Upper lobe of left lung (tissue), 6 donors: ENCODE measurements at regions not wholly inside any gene's neighbourhood (a gene's known extent, or its start where the extent isn't known, plus 50 kb on each side); places are given as distances from the start of the nearest gene placed in this dataset.

Source experiments
- ATAC-seq, 2 donors: fragments of 200-7000 bp; cut with Tn5 transposase; one replicate each; pipeline ENCODE4 v1.9.1; 2022; ENCODE audit warnings: mild to moderate bottlenecking in 2 of 2, moderate library complexity in 2 of 2; ENCODE audit not compliant: low FRiP score in 2 of 2
- DNase-seq, 2 donors: peaks; one replicate each; pipeline ENCODE4 v3.0.0-alpha.2; 2019 to 2020
- H3K27ac ChIP-seq, 4 donors: fragments of 200-600 bp; sonication (generic); one replicate each; pipeline ENCODE4 v1.5.1; 2016 to 2019
- H3K27me3 ChIP-seq, 4 donors: fragments of 200-600 bp; sonication (generic); one replicate each; pipeline ENCODE4 v1.5.1; 2017 to 2019
- H3K36me3 ChIP-seq, 4 donors: fragments of 200-600 bp; sonication (generic); one replicate each; pipeline ENCODE4 v1.5.1; 2016 to 2019
- H3K4me1 ChIP-seq, 4 donors: fragments of 200-600 bp; sonication (generic); one replicate each; pipeline ENCODE4 v1.5.1; 2018 to 2019
- H3K4me3 ChIP-seq, 4 donors: fragments of 200-600 bp; sonication (generic); one replicate each; pipeline ENCODE4 v1.5.1; 2017 to 2019; ENCODE audit warnings: mild to moderate bottlenecking in 2 of 4, moderate library complexity in 1 of 4
- H3K9me3 ChIP-seq, 4 donors: fragments of 200-600 bp; sonication (generic); one replicate each; pipeline ENCODE4 v1.5.1; 2018 to 2019
- EP300 ChIP-seq, 4 donors: sonication (generic); formaldehyde crosslinking; IDR thresholded peaks; one replicate each; pipeline ENCODE4 v1.5.1; 2017; ENCODE audit warnings: antibody characterized with exemption in 4 of 4, control low read depth in 2 of 4
- POLR2A ChIP-seq, 4 donors: fragments of 450-650 bp; IDR thresholded peaks; one replicate each; pipeline ENCODE4 v1.5.1; 2016 to 2017; ENCODE audit warnings: antibody characterized with exemption in 4 of 4, mild to moderate bottlenecking in 2 of 4
- POLR2AphosphoS5 ChIP-seq, 2 donors: sonication (generic); formaldehyde crosslinking; IDR thresholded peaks; one replicate each; pipeline ENCODE4 v1.5.1; 2017; ENCODE audit warnings: antibody characterized with exemption in 2 of 2
- WGBS, 2 donors: methylation state at CpG; one replicate each; pipeline ENCODE4 v1.1.5; 2017 to 2018; 5-methylcytosine and 5-hydroxymethylcytosine counted together
- TF ChIP-seq, protein P1 (sequence below), 6 experiments: fragments of 450-650 bp in 4 of 6; fragments of 200-600 bp in 2 of 6; sonication (generic) in 2 of 6; IDR thresholded peaks; one replicate each; pipeline ENCODE4 v1.5.1; 2016 to 2019; ENCODE audit warnings: antibody characterized with exemption in 6 of 6
- donor health status: DM: no; HTN: no; CAD: no; lungs with moderate emphysema.
- donor health status: DM: no; HTN: yes; CAD: no; lungs with severe emphysema.

DNA sequence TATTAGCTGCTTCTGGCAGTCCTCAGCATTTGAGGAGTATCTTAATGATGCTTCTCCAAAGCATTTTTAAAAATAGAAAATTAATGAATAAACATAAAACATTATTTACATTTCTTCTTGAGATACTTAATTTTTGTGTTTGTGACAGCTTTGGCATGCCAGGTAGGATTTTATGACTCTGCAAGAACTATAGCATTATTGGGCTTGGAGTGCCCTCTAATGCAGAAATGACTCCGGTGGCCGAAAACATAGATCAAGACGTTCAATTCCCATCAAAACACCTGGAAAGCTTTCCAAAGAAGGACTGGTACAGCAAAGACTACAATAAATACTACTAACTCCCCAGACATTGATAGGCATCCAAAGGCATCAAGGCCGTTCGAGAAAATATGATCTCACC is 366.4 kb upstream of the CXADR start:
- Histone ChIP-seq H3K27me3 (no peaks in the 10 kb centered on the region), H3K4me1 (no peaks in the 10 kb centered on the region), H3K27ac (no peak overlapping the region), H3K36me3 (no peaks in the 10 kb centered on the region), H3K9me3 (no peaks in the 10 kb centered on the region), H3K4me3 (no peak overlapping the region)
- whole genome bisulfite sequencing, 2 donors = 85 to 89% methylated on average over 5 of the region's 5 CpGs
- ATAC-seq (no peak), DNase-seq (no peak)
- TF ChIP-seq POLR2AphosphoS5 (IDR thresholded peaks at IDR 0.05) (no peak), POLR2A (IDR thresholded peaks at IDR 0.05) (no peak), EP300 (IDR thresholded peaks at IDR 0.05) (no peak)
- TF ChIP-seq, protein P1, sequence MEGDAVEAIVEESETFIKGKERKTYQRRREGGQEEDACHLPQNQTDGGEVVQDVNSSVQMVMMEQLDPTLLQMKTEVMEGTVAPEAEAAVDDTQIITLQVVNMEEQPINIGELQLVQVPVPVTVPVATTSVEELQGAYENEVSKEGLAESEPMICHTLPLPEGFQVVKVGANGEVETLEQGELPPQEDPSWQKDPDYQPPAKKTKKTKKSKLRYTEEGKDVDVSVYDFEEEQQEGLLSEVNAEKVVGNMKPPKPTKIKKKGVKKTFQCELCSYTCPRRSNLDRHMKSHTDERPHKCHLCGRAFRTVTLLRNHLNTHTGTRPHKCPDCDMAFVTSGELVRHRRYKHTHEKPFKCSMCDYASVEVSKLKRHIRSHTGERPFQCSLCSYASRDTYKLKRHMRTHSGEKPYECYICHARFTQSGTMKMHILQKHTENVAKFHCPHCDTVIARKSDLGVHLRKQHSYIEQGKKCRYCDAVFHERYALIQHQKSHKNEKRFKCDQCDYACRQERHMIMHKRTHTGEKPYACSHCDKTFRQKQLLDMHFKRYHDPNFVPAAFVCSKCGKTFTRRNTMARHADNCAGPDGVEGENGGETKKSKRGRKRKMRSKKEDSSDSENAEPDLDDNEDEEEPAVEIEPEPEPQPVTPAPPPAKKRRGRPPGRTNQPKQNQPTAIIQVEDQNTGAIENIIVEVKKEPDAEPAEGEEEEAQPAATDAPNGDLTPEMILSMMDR (IDR thresholded peaks at IDR 0.05) = no peak

DNA sequence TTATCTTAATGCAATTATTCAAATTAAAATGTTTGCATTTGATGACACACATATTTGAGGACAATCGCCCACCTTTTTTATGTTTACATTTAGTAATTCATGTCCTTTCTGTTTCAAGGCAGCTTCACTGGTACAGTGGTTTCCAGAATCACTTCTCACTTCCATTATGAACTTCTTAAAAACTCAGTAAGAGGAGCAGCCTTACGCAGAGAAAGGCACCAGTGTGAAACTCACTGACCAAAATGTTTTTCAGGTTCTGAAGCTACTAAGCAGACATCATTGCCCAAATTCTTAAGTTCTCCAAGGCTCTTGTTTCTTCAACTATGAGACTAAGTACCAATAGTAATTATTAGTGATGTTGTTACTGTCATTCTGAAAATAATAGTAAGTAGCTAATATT is 353.1 kb upstream of the CXADR start:
- Histone ChIP-seq H3K4me3 (no peak overlapping the region), H3K27ac (no peak overlapping the region), H3K4me1 (no peaks in the 10 kb centered on the region), H3K36me3 (no peaks in the 10 kb centered on the region), H3K9me3 (no peaks in the 10 kb centered on the region), H3K27me3 (no peaks in the 10 kb centered on the region)
- 69 to 77% methylated on average over 2 of the region's 2 CpGs for WGBS, 2 donors
- ATAC-seq (no peak), DNase-seq (no peak)
- TF ChIP-seq, protein P1 (IDR thresholded peaks at IDR 0.05) = no peak
- TF ChIP-seq POLR2AphosphoS5 (IDR thresholded peaks at IDR 0.05) = no peak
- TF ChIP-seq POLR2A (IDR thresholded peaks at IDR 0.05) = no peak
- no peak for TF ChIP-seq EP300 (IDR thresholded peaks at IDR 0.05)

DNA sequence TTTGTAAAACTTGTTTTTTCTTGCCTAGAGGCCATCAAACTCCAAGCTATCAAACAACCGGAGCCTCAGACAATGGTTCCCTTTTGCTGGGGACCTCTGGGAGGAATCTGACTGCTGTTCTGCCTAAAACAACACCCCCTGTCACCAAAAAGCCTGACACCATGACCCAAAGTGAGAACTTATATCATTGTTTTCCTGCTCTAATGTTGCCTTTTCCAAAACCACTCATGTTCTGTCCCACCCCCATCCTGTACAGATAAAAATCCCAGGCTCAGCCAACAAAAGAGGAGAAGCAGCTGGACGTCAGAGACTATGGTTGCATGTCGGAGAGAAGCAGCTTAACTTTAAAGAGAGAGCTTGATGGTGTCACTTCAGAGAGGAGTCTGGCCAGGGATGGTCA is 327.2 kb upstream of the CXADR start:
- H3K27me3 ChIP-seq = no peaks in the 10 kb centered on the region
- peaks cover 0 to 4% (median 0%) of the 10 kb centered on the region in 4 donors for H3K9me3 ChIP-seq
- H3K27ac ChIP-seq = no peak overlapping the region
- no peak for DNase-seq
- no peaks in the 10 kb centered on the region for H3K36me3 ChIP-seq
- no peak for ATAC-seq
- H3K4me1 ChIP-seq = no peaks in the 10 kb centered on the region
- WGBS, 2 donors = 54 to 67% methylated on average over 3 of the region's 3 CpGs
- H3K4me3 ChIP-seq = no peak overlapping the region
- no peak for TF ChIP-seq POLR2A (IDR thresholded peaks at IDR 0.05)

DNA sequence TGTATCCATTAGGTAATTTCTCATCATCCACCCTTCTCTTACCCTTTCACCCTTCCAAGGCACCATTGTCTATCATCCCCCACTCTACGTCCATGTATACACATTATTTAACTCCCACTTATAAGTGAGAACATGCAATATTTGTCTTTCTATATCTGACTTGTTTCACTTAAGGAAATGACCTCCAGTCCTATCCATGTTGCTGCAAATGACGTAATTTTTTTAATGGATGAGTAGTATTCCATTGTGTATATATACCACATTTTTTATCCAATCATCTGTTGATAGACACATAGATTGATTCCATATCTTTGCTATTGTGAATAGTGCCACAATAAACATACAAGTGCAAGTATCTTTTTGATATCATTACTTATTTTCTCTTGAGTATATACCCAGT is 322.9 kb upstream of the CXADR start:
- TF ChIP-seq, protein P1 (IDR thresholded peaks at IDR 0.05) = no peak
- TF ChIP-seq EP300 (IDR thresholded peaks at IDR 0.05) = no peak
- TF ChIP-seq POLR2A (IDR thresholded peaks at IDR 0.05) = no peak
- no peak for TF ChIP-seq POLR2AphosphoS5 (IDR thresholded peaks at IDR 0.05)
- H3K9me3 ChIP-seq = peaks cover 0 to 11% (median 6%) of the 10 kb centered on the region in 4 donors
- no peaks in the 10 kb centered on the region for H3K27me3 ChIP-seq
- no peak overlapping the region for H3K27ac ChIP-seq
- H3K4me3 ChIP-seq = no peak overlapping the region
- ATAC-seq = no peak
- no peaks in the 10 kb centered on the region for H3K36me3 ChIP-seq
- no peak for DNase-seq
- WGBS, 2 donors = 80 to 85% methylated on average over 2 of the region's 2 CpGs
- H3K4me1 ChIP-seq = no peaks in the 10 kb centered on the region

DNA sequence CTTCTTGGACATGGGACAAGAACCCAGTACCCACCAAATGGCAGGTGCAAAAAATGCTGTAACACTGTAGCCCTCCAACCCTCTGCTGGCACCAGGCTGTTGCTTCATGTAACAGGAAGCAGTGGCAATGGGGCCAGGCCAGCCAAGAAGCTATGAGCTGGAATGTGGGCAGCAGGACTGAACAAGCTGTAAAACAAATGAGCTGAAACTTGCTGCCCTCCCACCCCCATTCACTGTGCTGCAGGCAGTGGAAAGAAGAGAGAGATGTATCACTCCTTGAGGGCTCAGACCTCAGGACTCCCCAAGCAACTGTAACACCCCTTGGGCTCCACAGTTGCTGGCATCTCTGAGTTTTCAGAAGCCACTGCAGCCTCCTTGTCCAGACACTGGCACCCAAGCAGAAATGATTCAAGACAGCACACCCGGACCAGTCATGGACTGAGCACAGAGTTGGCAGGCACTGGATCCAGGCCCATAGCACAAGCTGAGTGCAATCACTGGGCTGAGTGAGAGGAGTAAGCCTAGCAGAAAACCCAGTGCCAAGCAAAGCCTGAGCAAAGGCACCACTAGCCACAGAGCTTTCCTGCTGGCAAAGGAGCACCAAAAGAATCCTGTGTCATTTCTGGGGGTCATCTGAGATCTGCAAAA is 321.4 kb upstream of the CXADR start:
- WGBS, 2 donors = 86 to 100% methylated on average over 1 of the region's 1 CpG
- Histone ChIP-seq H3K9me3 (peaks cover 0 to 7% (median 6%) of the 10 kb centered on the region in 4 donors), H3K4me3 (no peak overlapping the region)

More for the DNA sequence above, 321.4 kb upstream of the CXADR start:
- no peaks in the 10 kb centered on the region for H3K4me1 ChIP-seq
- TF ChIP-seq, protein P1 (IDR thresholded peaks at IDR 0.05) = no peak
- TF ChIP-seq POLR2AphosphoS5 (IDR thresholded peaks at IDR 0.05) (no peak), POLR2A (IDR thresholded peaks at IDR 0.05) (no peak), EP300 (IDR thresholded peaks at IDR 0.05) (no peak)
- ATAC-seq (peak; percentile 39 to 43), DNase-seq (no peak)
- no peaks in the 10 kb centered on the region for H3K27me3 ChIP-seq
- no peak overlapping the region for H3K27ac ChIP-seq
- no peaks in the 10 kb centered on the region for H3K36me3 ChIP-seq
